ENCODE measurements at regions not wholly inside any gene's neighbourhood (a gene's known extent, or its start where the extent isn't known, plus 50 kb on each side); places are given as distances from the start of the nearest gene placed in this dataset.

GRCh38 chr6:134719286-134719685 lies 230.6 kb downstream of the ALDH8A1 start:
- TF ChIP-seq, protein P1, sequence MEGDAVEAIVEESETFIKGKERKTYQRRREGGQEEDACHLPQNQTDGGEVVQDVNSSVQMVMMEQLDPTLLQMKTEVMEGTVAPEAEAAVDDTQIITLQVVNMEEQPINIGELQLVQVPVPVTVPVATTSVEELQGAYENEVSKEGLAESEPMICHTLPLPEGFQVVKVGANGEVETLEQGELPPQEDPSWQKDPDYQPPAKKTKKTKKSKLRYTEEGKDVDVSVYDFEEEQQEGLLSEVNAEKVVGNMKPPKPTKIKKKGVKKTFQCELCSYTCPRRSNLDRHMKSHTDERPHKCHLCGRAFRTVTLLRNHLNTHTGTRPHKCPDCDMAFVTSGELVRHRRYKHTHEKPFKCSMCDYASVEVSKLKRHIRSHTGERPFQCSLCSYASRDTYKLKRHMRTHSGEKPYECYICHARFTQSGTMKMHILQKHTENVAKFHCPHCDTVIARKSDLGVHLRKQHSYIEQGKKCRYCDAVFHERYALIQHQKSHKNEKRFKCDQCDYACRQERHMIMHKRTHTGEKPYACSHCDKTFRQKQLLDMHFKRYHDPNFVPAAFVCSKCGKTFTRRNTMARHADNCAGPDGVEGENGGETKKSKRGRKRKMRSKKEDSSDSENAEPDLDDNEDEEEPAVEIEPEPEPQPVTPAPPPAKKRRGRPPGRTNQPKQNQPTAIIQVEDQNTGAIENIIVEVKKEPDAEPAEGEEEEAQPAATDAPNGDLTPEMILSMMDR (conservative IDR thresholded peaks at IDR 0.05; ENCODE audit: low read length): no peak
- no peak for TF ChIP-seq EZH2phosphoT487 (IDR thresholded peaks at IDR 0.05; ENCODE audit: borderline replicate concordance)

Data from Loucy (cell line).